ENCODE measurements at regions not wholly inside any gene's neighbourhood (a gene's known extent, or its start where the extent isn't known, plus 50 kb on each side); places are given as distances from the start of the nearest gene placed in this dataset.

DNA sequence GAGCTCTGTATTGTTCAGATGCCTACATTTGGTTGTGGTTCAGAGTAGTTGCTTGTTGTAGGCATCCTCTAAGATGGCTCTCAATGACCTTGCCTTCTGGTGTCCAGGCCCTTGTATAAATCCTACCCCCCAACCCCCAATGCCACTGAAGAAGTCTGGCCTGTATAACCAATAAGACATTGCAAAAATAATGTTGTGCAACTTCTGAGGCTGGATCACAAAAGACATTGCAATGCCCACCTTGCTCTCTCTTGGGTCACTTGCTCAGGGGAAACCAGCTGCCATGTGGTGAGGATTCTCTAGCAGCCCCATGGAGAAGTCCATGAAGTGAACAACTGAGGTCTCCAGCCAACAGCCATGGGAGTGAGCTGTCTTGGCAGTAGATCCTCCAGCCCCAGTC lies 234.0 kb upstream of the TBX3 start:
- ATAC-seq, result no peak
- in situ Hi-C loops (cut with MboI) (no loop called here), intact Hi-C loops (cut with micrococcal nuclease) (no loop called here)
- no peak for DNase-seq (ENCODE audit: extremely low read depth in 1 of 4, low spot score in 3 of 4)
- ChIA-PET CTCF (ENCODE audit: low intra/inter-chr PET ratio) (interaction anchor here (0.5 kb wide), 1 partner anchor 239 kb away, joined by 5 read pairs; no protein-coding TSS in a partner anchor), POLR2A (no interaction called here)
- Histone ChIP-seq H3K36me3 (ENCODE audit: control insufficient read depth, insufficient read depth, low read length) (no peaks in the 10 kb centered on the region), H3K27ac (ENCODE audit: extremely low read depth, low read depth, low read length) (no peak overlapping the region), H3K4me1 (replicated peaks in 1 of 2; ENCODE audit: control insufficient read depth in 2 of 2, insufficient read depth in 2 of 2, low read length in 2 of 2) (no peaks in the 10 kb centered on the region), H3K9me3 (replicated peaks; ENCODE audit: control insufficient read depth, insufficient read depth, low read depth, low read length) (no peaks in the 10 kb centered on the region), H3K9me1 (ENCODE audit: control insufficient read depth, insufficient read depth, low read length) (no peaks in the 10 kb centered on the region), H3K27me3 (ENCODE audit: control insufficient read depth in 2 of 2, insufficient read depth in 2 of 2, low read length in 2 of 2) (peaks cover 0 to 3% of the 10 kb centered on the region in 2 experiments; a peak in 1 of 5 replicates), H3K4me2 (ENCODE audit: insufficient read depth, low read length) (no peak overlapping the region), H4K20me1 (replicated peaks; ENCODE audit: control insufficient read depth, insufficient read depth, low read length) (no peaks in the 10 kb centered on the region), H3K9ac (ENCODE audit: insufficient read depth in 1 of 2, low read depth in 2 of 2, low read length in 2 of 2) (no peak overlapping the region), H2AFZ (ENCODE audit: low read depth, low read length) (no peak overlapping the region), H3K4me3 (no peak overlapping the region), H3K79me2 (ENCODE audit: control insufficient read depth, insufficient read depth, low read length) (no peaks in the 10 kb centered on the region)
- TF ChIP-seq ZNF232 (CRISPR knock-in tag; IDR thresholded peaks at IDR 0.05), result no peak
- TF ChIP-seq NFXL1 (CRISPR knock-in tag; IDR thresholded peaks at IDR 0.05), result no peak
- TF ChIP-seq TEAD1 (CRISPR knock-in tag; IDR thresholded peaks at IDR 0.05), result no peak
- TF ChIP-seq FOXJ2 (tag; IDR thresholded peaks at IDR 0.05), result no peak
- TF ChIP-seq, protein P1, sequence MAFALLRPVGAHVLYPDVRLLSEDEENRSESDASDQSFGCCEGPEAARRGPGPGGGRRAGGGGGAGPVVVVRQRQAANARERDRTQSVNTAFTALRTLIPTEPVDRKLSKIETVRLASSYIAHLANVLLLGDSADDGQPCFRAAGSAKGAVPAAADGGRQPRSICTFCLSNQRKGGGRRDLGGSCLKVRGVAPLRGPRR (CRISPR knock-in tag; IDR thresholded peaks at IDR 0.05), result no peak
- no peak for TF ChIP-seq ZNF518B (CRISPR knock-in tag; IDR thresholded peaks at IDR 0.05)
- TF ChIP-seq, protein P2, sequence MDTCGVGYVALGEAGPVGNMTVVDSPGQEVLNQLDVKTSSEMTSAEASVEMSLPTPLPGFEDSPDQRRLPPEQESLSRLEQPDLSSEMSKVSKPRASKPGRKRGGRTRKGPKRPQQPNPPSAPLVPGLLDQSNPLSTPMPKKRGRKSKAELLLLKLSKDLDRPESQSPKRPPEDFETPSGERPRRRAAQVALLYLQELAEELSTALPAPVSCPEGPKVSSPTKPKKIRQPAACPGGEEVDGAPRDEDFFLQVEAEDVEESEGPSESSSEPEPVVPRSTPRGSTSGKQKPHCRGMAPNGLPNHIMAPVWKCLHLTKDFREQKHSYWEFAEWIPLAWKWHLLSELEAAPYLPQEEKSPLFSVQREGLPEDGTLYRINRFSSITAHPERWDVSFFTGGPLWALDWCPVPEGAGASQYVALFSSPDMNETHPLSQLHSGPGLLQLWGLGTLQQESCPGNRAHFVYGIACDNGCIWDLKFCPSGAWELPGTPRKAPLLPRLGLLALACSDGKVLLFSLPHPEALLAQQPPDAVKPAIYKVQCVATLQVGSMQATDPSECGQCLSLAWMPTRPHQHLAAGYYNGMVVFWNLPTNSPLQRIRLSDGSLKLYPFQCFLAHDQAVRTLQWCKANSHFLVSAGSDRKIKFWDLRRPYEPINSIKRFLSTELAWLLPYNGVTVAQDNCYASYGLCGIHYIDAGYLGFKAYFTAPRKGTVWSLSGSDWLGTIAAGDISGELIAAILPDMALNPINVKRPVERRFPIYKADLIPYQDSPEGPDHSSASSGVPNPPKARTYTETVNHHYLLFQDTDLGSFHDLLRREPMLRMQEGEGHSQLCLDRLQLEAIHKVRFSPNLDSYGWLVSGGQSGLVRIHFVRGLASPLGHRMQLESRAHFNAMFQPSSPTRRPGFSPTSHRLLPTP (IDR thresholded peaks at IDR 0.05; ENCODE audit: borderline replicate concordance, extremely low read depth, insufficient read length), result no peak
- TF ChIP-seq MAFK (IDR thresholded peaks at IDR 0.05; ENCODE audit: low read length), result no peak
- TF ChIP-seq, protein P3, sequence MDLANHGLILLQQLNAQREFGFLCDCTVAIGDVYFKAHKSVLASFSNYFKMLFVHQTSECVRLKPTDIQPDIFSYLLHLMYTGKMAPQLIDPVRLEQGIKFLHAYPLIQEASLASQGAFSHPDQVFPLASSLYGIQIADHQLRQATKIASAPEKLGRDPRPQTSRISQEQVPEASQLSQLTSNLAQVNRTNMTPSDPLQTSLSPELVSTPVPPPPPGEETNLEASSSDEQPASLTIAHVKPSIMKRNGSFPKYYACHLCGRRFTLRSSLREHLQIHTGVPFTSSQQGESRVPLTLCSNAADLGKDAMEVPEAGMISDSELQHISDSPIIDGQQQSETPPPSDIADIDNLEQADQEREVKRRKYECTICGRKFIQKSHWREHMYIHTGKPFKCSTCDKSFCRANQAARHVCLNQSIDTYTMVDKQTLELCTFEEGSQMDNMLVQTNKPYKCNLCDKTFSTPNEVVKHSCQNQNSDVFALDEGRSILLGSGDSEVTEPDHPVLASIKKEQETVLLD (IDR thresholded peaks at IDR 0.05), result no peak
- TF ChIP-seq NCOA6 (IDR thresholded peaks at IDR 0.05), result no peak
- TF ChIP-seq ZC3H4 (CRISPR knock-in tag; IDR thresholded peaks at IDR 0.05; ENCODE audit: borderline replicate concordance), result no peak
- no TSS peak for BruUV-seq (replicated peaks)
- FAIRE-seq, result no peak

All from K562 (cell line).